Fibroblast of upper back skin (primary cell): ENCODE measurements at regions not wholly inside any gene's neighbourhood (a gene's known extent, or its start where the extent isn't known, plus 50 kb on each side); places are given as distances from the start of the nearest gene placed in this dataset.
A peak's percentile ranks its signal among the peaks of the same experiment; 100 is the strongest.

Experiments used
- DNase-seq: peaks from one replicate; pipeline ENCODE4 v3.0.0-alpha.2; 2013

GRCh38 chr7:118298771-118299170 lies 74.3 kb downstream of the ANKRD7 start:
- no peak for DNase-seq

GRCh38 chr7:118300177-118300576 lies 75.7 kb downstream of the ANKRD7 start:
- DNase-seq: no peak

- DNase-seq: no peak
These were observed 79.6 kb downstream of the ANKRD7 start for GRCh38 chr7:118304100-118304499.

GRCh38 chr7:118305671-118306070 lies 81.2 kb downstream of the ANKRD7 start:
- no peak for DNase-seq

- no peak for DNase-seq
These were observed 82.3 kb downstream of the ANKRD7 start for GRCh38 chr7:118306771-118307170.

GRCh38 chr7:118311121-118311836 lies 86.8 kb downstream of the ANKRD7 start:
- no peak for DNase-seq

GRCh38 chr7:118312051-118312450 lies 87.5 kb downstream of the ANKRD7 start:
- DNase-seq: no peak

- DNase-seq: no peak
These were observed 88.5 kb downstream of the ANKRD7 start for GRCh38 chr7:118312966-118313365.

- no peak for DNase-seq
These were observed 100.4 kb downstream of the ANKRD7 start for GRCh38 chr7:118324790-118325449.

- no peak for DNase-seq
These were observed 100.9 kb downstream of the ANKRD7 start for GRCh38 chr7:118325450-118325808.

- DNase-seq: peak; percentile 0
These were observed 102.7 kb downstream of the ANKRD7 start for GRCh38 chr7:118327174-118327573.

GRCh38 chr7:118328505-118329211 lies 104.2 kb downstream of the ANKRD7 start:
- DNase-seq: no peak

GRCh38 chr7:118330388-118330787 lies 105.9 kb downstream of the ANKRD7 start:
- no peak for DNase-seq

- DNase-seq: no peak
These were observed 122.2 kb downstream of the ANKRD7 start for GRCh38 chr7:118346748-118347147.

GRCh38 chr7:118349604-118350003 lies 125.1 kb downstream of the ANKRD7 start:
- DNase-seq: no peak

- DNase-seq: no peak
These were observed 125.8 kb downstream of the ANKRD7 start for GRCh38 chr7:118350260-118350659.

GRCh38 chr7:118352867-118353453 lies 128.5 kb downstream of the ANKRD7 start:
- no peak for DNase-seq

- no peak for DNase-seq
These were observed 141.9 kb downstream of the ANKRD7 start for GRCh38 chr7:118366363-118366762.

GRCh38 chr7:118368958-118369357 lies 144.5 kb downstream of the ANKRD7 start:
- DNase-seq: no peak

- DNase-seq: no peak
These were observed 145.5 kb downstream of the ANKRD7 start for GRCh38 chr7:118369987-118370386.

- peak; percentile 2 for DNase-seq
These were observed 148.0 kb downstream of the ANKRD7 start for GRCh38 chr7:118372530-118372929.

- DNase-seq: no peak
These were observed 165.1 kb downstream of the ANKRD7 start for GRCh38 chr7:118389629-118390028.

- no peak for DNase-seq
These were observed 179.7 kb downstream of the ANKRD7 start for GRCh38 chr7:118404211-118404610.

GRCh38 chr7:118418433-118418832 lies 193.9 kb downstream of the ANKRD7 start:
- no peak for DNase-seq
